Breast epithelium (tissue), 4 donors: ENCODE measurements at regions not wholly inside any gene's neighbourhood (a gene's known extent, or its start where the extent isn't known, plus 50 kb on each side); places are given as distances from the start of the nearest gene placed in this dataset.

ENCODE experiments used
- DNase-seq, 2 donors: peaks; one replicate each; pipeline ENCODE4 v3.0.0-alpha.2; 2019; ENCODE audit warnings: low spot score in 2 of 2
- H3K27ac ChIP-seq, 2 donors: fragments of 200-600 bp; sonication (generic) in 1 of 2; one replicate each; pipeline ENCODE4 v1.5.1; 2016 to 2019; ENCODE audit warnings: mild to moderate bottlenecking in 1 of 2
- H3K27me3 ChIP-seq, 2 donors: fragments of 200-600 bp; sonication (generic) in 1 of 2; one replicate each; pipeline versions ENCODE4 v1.5.1 to v1.6.0; 2017 to 2019; ENCODE audit warnings: control low read depth in 1 of 2, mild to moderate bottlenecking in 1 of 2
- H3K36me3 ChIP-seq: fragments of 200-600 bp; one replicate; pipeline ENCODE4 v1.5.1; 2019
- H3K4me1 ChIP-seq, 2 donors: fragments of 200-600 bp; sonication (generic); one replicate each; pipeline ENCODE4 v1.5.1; 2016 to 2019; ENCODE audit warnings: control low read depth in 1 of 2
- H3K4me3 ChIP-seq, 3 donors: fragments of 200-600 bp; sonication (generic); 1 replicate in 2 of 3; 2 replicates in 1 of 3; pipeline ENCODE4 v1.5.1; 2016 to 2019; ENCODE audit warnings: mild to moderate bottlenecking in 3 of 3, moderate library complexity in 2 of 3
- H3K9me3 ChIP-seq, 2 donors: fragments of 200-600 bp; sonication (generic) in 1 of 2; one replicate each; pipeline ENCODE4 v1.5.1; 2016 to 2019; ENCODE audit warnings: control low read depth in 1 of 2
- CTCF ChIP-seq, 3 donors: fragments of 450-650 bp; IDR thresholded peaks; one replicate each; pipeline ENCODE4 v1.5.1; 2016 to 2017; ENCODE audit warnings: antibody characterized with exemption in 3 of 3, mild to moderate bottlenecking in 3 of 3, moderate library complexity in 3 of 3
- POLR2A ChIP-seq: fragments of 450-650 bp; IDR thresholded peaks from one replicate; pipeline ENCODE4 v1.6.1; 2016; ENCODE audit warnings: antibody characterized with exemption, mild to moderate bottlenecking, moderate library complexity
- POLR2AphosphoS5 ChIP-seq, 3 donors: sonication (generic); formaldehyde crosslinking; IDR thresholded peaks; one replicate each; pipeline ENCODE4 v1.6.1; 2017; ENCODE audit warnings: antibody characterized with exemption in 3 of 3
- intact Hi-C: fragments of 100-400 bp; cut with DNase I; formaldehyde crosslinking; loops from one replicate; pipeline ENCODE4 v1.15.1; 2023; ENCODE audit warnings: low total_unique reads

- H3K4me1 ChIP-seq = no peaks in the 10 kb centered on the region
- no peaks in the 10 kb centered on the region for H3K27me3 ChIP-seq
- intact Hi-C loops = no loop called here
- H3K9me3 ChIP-seq = peaks cover 0 to 6% of the 10 kb centered on the region in 2 donors
- no peak overlapping the region for H3K4me3 ChIP-seq
- no peak for DNase-seq
- no peak for TF ChIP-seq CTCF (IDR thresholded peaks at IDR 0.05)
- no peak for TF ChIP-seq POLR2A
- TF ChIP-seq POLR2AphosphoS5 (IDR thresholded peaks at IDR 0.05) = no peak
- H3K36me3 ChIP-seq = no peaks in the 10 kb centered on the region
- no peak overlapping the region for H3K27ac ChIP-seq
These were observed 118.3 kb upstream of the GRIK2 start for GRCh38 chr6:101275251-101275650.

GRCh38 chr6:101276066-101276465 lies 117.4 kb upstream of the GRIK2 start:
- H3K4me3 ChIP-seq = no peak overlapping the region
- no peaks in the 10 kb centered on the region for H3K27me3 ChIP-seq
- no peaks in the 10 kb centered on the region for H3K4me1 ChIP-seq
- DNase-seq = no peak
- no peak overlapping the region for H3K27ac ChIP-seq
- intact Hi-C loops = no loop called here
- TF ChIP-seq POLR2AphosphoS5 (IDR thresholded peaks at IDR 0.05) (no peak), CTCF (IDR thresholded peaks at IDR 0.05) (no peak), POLR2A (no peak)
- no peaks in the 10 kb centered on the region for H3K36me3 ChIP-seq
- H3K9me3 ChIP-seq = peaks cover 0 to 6% of the 10 kb centered on the region in 2 donors

- intact Hi-C loops = no loop called here
- Histone ChIP-seq H3K9me3 (no peaks in the 10 kb centered on the region), H3K27me3 (no peaks in the 10 kb centered on the region), H3K4me3 (no peak overlapping the region), H3K27ac (no peak overlapping the region), H3K36me3 (no peaks in the 10 kb centered on the region), H3K4me1 (no peaks in the 10 kb centered on the region)
- DNase-seq = no peak
- no peak for TF ChIP-seq POLR2AphosphoS5 (IDR thresholded peaks at IDR 0.05)
These were observed 114.1 kb upstream of the GRIK2 start for GRCh38 chr6:101279410-101279809.

GRCh38 chr6:101281266-101281665 lies 112.2 kb upstream of the GRIK2 start:
- Histone ChIP-seq H3K4me3 (no peak overlapping the region), H3K27ac (no peak overlapping the region), H3K9me3 (no peaks in the 10 kb centered on the region), H3K4me1 (no peaks in the 10 kb centered on the region), H3K27me3 (no peaks in the 10 kb centered on the region), H3K36me3 (no peaks in the 10 kb centered on the region)
- no peak for TF ChIP-seq CTCF (IDR thresholded peaks at IDR 0.05)
- TF ChIP-seq POLR2AphosphoS5 (IDR thresholded peaks at IDR 0.05) = no peak
- no peak for TF ChIP-seq POLR2A
- DNase-seq = no peak
- intact Hi-C loops = no loop called here

GRCh38 chr6:101284131-101284530 lies 109.4 kb upstream of the GRIK2 start:
- no peak overlapping the region for H3K27ac ChIP-seq
- no peaks in the 10 kb centered on the region for H3K9me3 ChIP-seq
- H3K4me1 ChIP-seq = no peaks in the 10 kb centered on the region
- no peak for DNase-seq
- intact Hi-C loops = no loop called here
- H3K4me3 ChIP-seq = no peak overlapping the region
- H3K27me3 ChIP-seq = no peaks in the 10 kb centered on the region
- TF ChIP-seq POLR2A = no peak
- no peak for TF ChIP-seq CTCF (IDR thresholded peaks at IDR 0.05)
- TF ChIP-seq POLR2AphosphoS5 (IDR thresholded peaks at IDR 0.05) = no peak
- no peaks in the 10 kb centered on the region for H3K36me3 ChIP-seq

- H3K4me3 ChIP-seq = no peak overlapping the region
- H3K36me3 ChIP-seq = no peaks in the 10 kb centered on the region
- no peaks in the 10 kb centered on the region for H3K27me3 ChIP-seq
- intact Hi-C loops = no loop called here
- TF ChIP-seq POLR2A = no peak
- no peak for TF ChIP-seq POLR2AphosphoS5 (IDR thresholded peaks at IDR 0.05)
- no peak for TF ChIP-seq CTCF (IDR thresholded peaks at IDR 0.05)
- no peaks in the 10 kb centered on the region for H3K9me3 ChIP-seq
- H3K27ac ChIP-seq = no peak overlapping the region
- H3K4me1 ChIP-seq = no peaks in the 10 kb centered on the region
- DNase-seq = no peak
These were observed 107.4 kb upstream of the GRIK2 start for GRCh38 chr6:101286146-101286545.
